ENCODE measurements at regions not wholly inside any gene's neighbourhood (a gene's known extent, or its start where the extent isn't known, plus 50 kb on each side); places are given as distances from the start of the nearest gene placed in this dataset.
"Not testable (repeated sequence)": the region's sequence is repeated elsewhere in the genome, so short reads cannot be mapped to it uniquely, and the experiment has no call there.

DNA sequence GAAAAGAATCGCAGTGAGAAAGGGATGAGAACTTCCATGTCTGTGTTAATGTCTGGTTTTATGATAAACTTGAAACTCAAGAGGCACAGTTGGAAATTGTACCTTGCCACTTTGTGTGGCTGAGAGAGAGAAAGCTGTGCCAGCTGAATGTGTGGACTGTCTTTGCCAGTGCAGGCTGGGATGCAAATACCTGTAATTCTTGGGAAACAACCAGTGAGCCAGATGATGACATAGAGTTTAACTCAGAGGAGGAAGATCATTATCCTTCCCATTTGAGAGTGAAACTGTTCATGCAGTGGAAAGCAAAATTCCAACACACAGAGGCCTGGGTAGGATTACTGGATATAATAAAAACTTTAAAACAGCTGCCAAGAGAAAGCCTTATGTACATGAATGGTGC is 141.5 kb upstream of the NPAP1 start:
- DNase-seq, result not testable (repeated sequence)

- not testable (repeated sequence) for DNase-seq
These were observed 118.3 kb upstream of the NPAP1 start for GRCh38 chr15:24557281-24557680.

GRCh38 chr15:24607636-24608035 is 67.9 kb upstream of the NPAP1 start:
- DNase-seq, result no peak

- DNase-seq, result no peak
These were observed 57.9 kb upstream of the NPAP1 start for GRCh38 chr15:24617646-24618045.

DNA sequence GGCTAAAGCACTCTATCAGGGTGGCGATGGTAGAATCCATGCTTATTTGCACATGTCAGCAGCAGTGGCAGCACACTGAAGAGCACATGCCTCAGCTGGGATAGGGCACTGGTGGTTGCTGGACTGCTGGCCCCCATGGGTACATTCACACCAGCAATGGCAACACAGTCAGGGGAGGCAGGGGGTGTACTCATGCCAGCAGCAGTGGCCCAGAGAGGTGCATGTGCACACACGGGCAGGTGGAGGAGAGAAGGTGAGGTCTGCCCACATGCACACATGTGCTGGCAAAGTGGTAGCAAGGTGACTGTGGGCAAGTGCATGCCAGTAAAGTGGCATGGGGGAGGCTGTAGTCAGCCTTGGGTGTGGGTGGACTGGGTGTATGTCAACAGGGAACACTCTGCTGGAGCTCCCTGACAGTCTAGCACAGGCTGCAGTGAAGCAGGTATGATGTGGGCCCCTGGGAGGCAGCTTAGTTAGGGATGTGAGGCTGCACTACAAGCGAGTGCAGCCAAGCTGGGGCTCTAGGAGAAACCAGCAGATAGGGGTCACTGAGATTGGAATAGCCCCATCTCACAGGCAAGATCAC is 53.9 kb upstream of the NPAP1 start:
- DNase-seq, result no peak
